CD14-positive monocyte (primary cell): ENCODE measurements at regions not wholly inside any gene's neighbourhood (a gene's known extent, or its start where the extent isn't known, plus 50 kb on each side); places are given as distances from the start of the nearest gene placed in this dataset.
A peak's percentile ranks its signal among the peaks of the same experiment; 100 is the strongest.
"Not testable (repeated sequence)": the region's sequence is repeated elsewhere in the genome, so short reads cannot be mapped to it uniquely, and the experiment has no call there.

Experiments
- DNase-seq, 3 donors: peaks; one replicate each; pipeline ENCODE4 v3.0.0-alpha.2; 2011 to 2022
- H2AFZ ChIP-seq: 2 replicates; pipeline ENCODE4 v1.6.0; 2012; ENCODE audit warnings: mild to moderate bottlenecking, low read depth, low read length, inconsistent platforms; ENCODE audit not compliant: insufficient read depth, poor library complexity, severe bottlenecking
- H3K27ac ChIP-seq, 2 donors: 1 replicate in 1 of 2; 2 replicates in 1 of 2; pipeline ENCODE4 v1.5.1; 2012 to 2013; ENCODE audit warnings: low read length in 2 of 2, control low read depth in 1 of 2, inconsistent platforms in 1 of 2, low read depth in 1 of 2, mild to moderate bottlenecking in 1 of 2
- H3K27me3 ChIP-seq, 2 donors: one replicate each; pipeline versions ENCODE4 v1.6.0 to v1.6.1; 2011 to 2013; ENCODE audit warnings: low read length in 2 of 2; ENCODE audit not compliant: control insufficient read depth in 2 of 2, insufficient read depth in 2 of 2
- H3K36me3 ChIP-seq, 2 donors: replicated peaks in 1 of 2; 1 replicate in 1 of 2; 2 replicates in 1 of 2; pipeline versions ENCODE4 v1.5.1 to v1.6.1; 2012 to 2013; ENCODE audit warnings: low read length in 2 of 2, control low read depth in 1 of 2, inconsistent platforms in 1 of 2, mild to moderate bottlenecking in 1 of 2; ENCODE audit not compliant: insufficient read depth in 2 of 2, control insufficient read depth in 1 of 2
- H3K4me1 ChIP-seq, 2 donors: 1 replicate in 1 of 2; 2 replicates in 1 of 2; pipeline versions ENCODE4 v1.5.1 to v1.6.1; 2012 to 2013; ENCODE audit warnings: low read length in 2 of 2, control low read depth in 1 of 2, inconsistent platforms in 1 of 2, mild to moderate bottlenecking in 1 of 2, moderate library complexity in 1 of 2; ENCODE audit not compliant: insufficient read depth in 2 of 2, control insufficient read depth in 1 of 2
- H3K4me2 ChIP-seq: replicated peaks from 2 replicates; pipeline ENCODE3; 2012; ENCODE audit warnings: low read length, moderate library complexity, mild to moderate bottlenecking; ENCODE audit not compliant: poor library complexity, severe bottlenecking; ENCODE audit errors: extremely low read depth
- H3K4me3 ChIP-seq, 3 experiments: fragments of 200-600 bp in 1 of 3; sonication (generic) in 1 of 3; replicated peaks in 1 of 3; 1 replicate in 2 of 3; 2 replicates in 1 of 3; pipeline ENCODE4 v1.5.1; 2011 to 2013; ENCODE audit warnings: low read length in 3 of 3, mild to moderate bottlenecking in 3 of 3, control low read depth in 2 of 3, low read depth in 2 of 3, inconsistent platforms in 1 of 3, moderate library complexity in 1 of 3
- H3K79me2 ChIP-seq: 2 replicates; pipeline ENCODE4 v1.6.0; 2012; ENCODE audit warnings: mild to moderate bottlenecking, control low read depth, inconsistent platforms, low read length, moderate library complexity; ENCODE audit not compliant: insufficient read depth
- H3K9ac ChIP-seq: 2 replicates; pipeline ENCODE4 v1.6.0; 2017; ENCODE audit warnings: low read length, mild to moderate bottlenecking; ENCODE audit not compliant: insufficient read depth, poor library complexity, severe bottlenecking
- H3K9me3 ChIP-seq, 2 donors: replicated peaks in 1 of 2; 1 replicate in 1 of 2; 2 replicates in 1 of 2; pipeline versions ENCODE4 v1.5.1 to v1.6.1; 2012 to 2013; ENCODE audit warnings: low read length in 2 of 2, control low read depth in 1 of 2; ENCODE audit not compliant: control insufficient read depth in 1 of 2, insufficient read depth in 1 of 2
- H4K20me1 ChIP-seq: 2 replicates; pipeline ENCODE4 v1.6.0; 2012; ENCODE audit warnings: mild to moderate bottlenecking, low read length, control low read depth, moderate library complexity; ENCODE audit not compliant: insufficient read depth
- H3K27ac Mint-ChIP-seq, 7 donors: one replicate each; pipeline ENCODE4 v1.8.0; 2020; ENCODE audit warnings: mild to moderate bottlenecking in 7 of 7, mixed read lengths in 7 of 7, moderate library complexity in 6 of 7, inconsistent platforms in 2 of 7
- H3K27me3 Mint-ChIP-seq, 3 donors: one replicate each; pipeline ENCODE4 v1.8.0; 2021 to 2022; ENCODE audit warnings: low read depth in 3 of 3, mild to moderate bottlenecking in 3 of 3, mixed read lengths in 3 of 3, moderate library complexity in 3 of 3, inconsistent platforms in 1 of 3
- H3K36me3 Mint-ChIP-seq, 2 donors: one replicate each; pipeline ENCODE4 v1.8.0; 2020; ENCODE audit warnings: mixed read lengths in 2 of 2, inconsistent platforms in 1 of 2, mild to moderate bottlenecking in 1 of 2
- H3K4me1 Mint-ChIP-seq: one replicate; pipeline ENCODE4 v1.8.0; 2020; ENCODE audit warnings: mild to moderate bottlenecking, mixed read lengths
- H3K4me3 Mint-ChIP-seq, 2 donors: one replicate each; pipeline ENCODE4 v1.8.0; 2020; ENCODE audit warnings: mild to moderate bottlenecking in 2 of 2, mixed read lengths in 2 of 2, moderate library complexity in 1 of 2
- H3K9me3 Mint-ChIP-seq, 7 donors: one replicate each; pipeline ENCODE4 v1.8.0; 2020 to 2022; ENCODE audit warnings: mixed read lengths in 7 of 7, mild to moderate bottlenecking in 6 of 7, moderate library complexity in 6 of 7, inconsistent platforms in 2 of 7
- WGBS: methylation state at CpG from one replicate; pipeline ENCODE4 v1.1.5; 2013; ENCODE audit warnings: missing lambda C conversion rate; ENCODE audit not compliant: insufficient coverage; 5-methylcytosine and 5-hydroxymethylcytosine counted together
- intact Hi-C, 2 donors: fragments of 100-400 bp; cut with micrococcal nuclease; formaldehyde crosslinking; loops; one replicate each; pipeline versions ENCODE4 v1.15.0 to v1.15.1; 2023

DNA sequence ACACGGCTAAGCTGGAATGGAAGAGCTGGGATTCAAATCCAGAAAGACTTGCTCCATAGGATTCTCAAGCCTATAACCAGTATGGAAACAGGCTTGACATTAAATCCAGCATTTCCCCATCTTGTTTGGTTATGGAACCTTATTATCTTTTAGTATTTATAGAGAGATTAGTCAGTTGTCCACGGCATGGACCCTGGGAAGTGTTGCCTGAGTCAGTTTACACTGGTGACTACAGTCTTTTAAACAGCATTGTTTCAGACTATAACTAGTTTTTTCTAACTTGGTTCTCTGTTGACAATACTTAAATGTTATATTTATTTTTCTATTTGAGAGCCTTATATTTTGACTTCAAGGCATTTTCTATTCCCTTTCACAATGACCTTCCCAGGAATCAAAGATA, 106.7 kb downstream of the SYT15B start:
- H3K79me2 ChIP-seq, H3K4me3 ChIP-seq, DNase-seq, intact Hi-C loops, H3K9me3 ChIP-seq, H3K27ac ChIP-seq, H3K4me2 ChIP-seq, H3K9me3 Mint-ChIP-seq, H3K36me3 Mint-ChIP-seq, H3K36me3 ChIP-seq, H4K20me1 ChIP-seq, H3K9ac ChIP-seq, H3K4me3 Mint-ChIP-seq, H3K4me1 ChIP-seq, H3K27me3 Mint-ChIP-seq, H2AFZ ChIP-seq, H3K4me1 Mint-ChIP-seq, H3K27ac Mint-ChIP-seq, H3K27me3 ChIP-seq: not testable (repeated sequence)
- no CpG with 5 or more reads among the region's 2 CpGs for WGBS

DNA sequence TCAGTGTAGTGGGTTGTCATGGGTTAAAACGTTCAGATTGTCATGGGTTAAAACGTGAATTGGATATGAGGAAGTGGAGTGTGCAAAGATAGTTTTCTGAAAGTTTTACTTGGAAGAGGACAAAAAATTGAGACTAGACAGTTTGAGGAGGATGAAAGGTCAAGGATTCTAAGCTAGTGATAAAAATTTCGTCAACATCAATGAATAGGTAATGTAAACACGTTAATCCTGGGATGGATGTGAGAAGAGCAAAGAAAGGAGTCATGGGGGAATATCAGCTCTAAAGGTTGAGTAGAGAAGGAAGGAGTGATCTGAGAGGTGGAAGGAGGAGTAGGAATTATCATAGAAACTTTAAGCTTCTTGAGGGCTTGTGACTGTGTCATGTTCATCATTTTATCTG, 109.2 kb downstream of the SYT15B start:
- H3K27me3 ChIP-seq, H3K36me3 ChIP-seq, H3K4me1 Mint-ChIP-seq, H3K9ac ChIP-seq, H3K79me2 ChIP-seq, H4K20me1 ChIP-seq, DNase-seq, H3K9me3 Mint-ChIP-seq, H3K27ac Mint-ChIP-seq, H3K4me1 ChIP-seq, H3K4me2 ChIP-seq, H3K9me3 ChIP-seq, H2AFZ ChIP-seq, H3K27me3 Mint-ChIP-seq, H3K27ac ChIP-seq, H3K4me3 Mint-ChIP-seq, H3K36me3 Mint-ChIP-seq, intact Hi-C loops, H3K4me3 ChIP-seq: not testable (repeated sequence)
- no CpG with 5 or more reads among the region's 4 CpGs for WGBS

DNA sequence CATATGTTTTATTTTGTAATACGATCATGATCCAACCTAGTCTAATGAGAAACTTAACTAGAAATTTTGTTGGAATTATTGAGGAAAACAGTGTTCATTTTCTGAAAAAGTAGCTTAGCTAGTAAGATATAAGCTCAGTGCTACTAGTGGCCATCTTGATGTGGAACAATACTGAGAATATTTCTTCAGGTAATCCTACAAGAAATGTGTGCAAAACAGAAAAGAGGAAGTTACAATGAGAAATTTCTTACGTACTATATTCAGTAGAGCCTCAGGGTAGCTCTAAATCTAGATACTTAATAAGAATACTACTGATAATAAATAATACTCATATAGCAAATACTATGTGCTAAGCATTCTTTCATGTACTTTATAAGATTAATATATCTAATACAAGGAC, 114.8 kb downstream of the SYT15B start:
- intact Hi-C loops, H3K4me3 ChIP-seq, H3K9ac ChIP-seq, DNase-seq, H3K27ac Mint-ChIP-seq, H3K36me3 ChIP-seq, H3K4me2 ChIP-seq, H3K79me2 ChIP-seq, H3K9me3 ChIP-seq, H2AFZ ChIP-seq, H3K27me3 Mint-ChIP-seq, H3K27me3 ChIP-seq, H3K36me3 Mint-ChIP-seq, H3K9me3 Mint-ChIP-seq, H3K4me3 Mint-ChIP-seq, H3K4me1 Mint-ChIP-seq, H4K20me1 ChIP-seq, H3K27ac ChIP-seq, H3K4me1 ChIP-seq: not testable (repeated sequence)
- WGBS: no CpG with 5 or more reads among the region's 2 CpGs

DNA sequence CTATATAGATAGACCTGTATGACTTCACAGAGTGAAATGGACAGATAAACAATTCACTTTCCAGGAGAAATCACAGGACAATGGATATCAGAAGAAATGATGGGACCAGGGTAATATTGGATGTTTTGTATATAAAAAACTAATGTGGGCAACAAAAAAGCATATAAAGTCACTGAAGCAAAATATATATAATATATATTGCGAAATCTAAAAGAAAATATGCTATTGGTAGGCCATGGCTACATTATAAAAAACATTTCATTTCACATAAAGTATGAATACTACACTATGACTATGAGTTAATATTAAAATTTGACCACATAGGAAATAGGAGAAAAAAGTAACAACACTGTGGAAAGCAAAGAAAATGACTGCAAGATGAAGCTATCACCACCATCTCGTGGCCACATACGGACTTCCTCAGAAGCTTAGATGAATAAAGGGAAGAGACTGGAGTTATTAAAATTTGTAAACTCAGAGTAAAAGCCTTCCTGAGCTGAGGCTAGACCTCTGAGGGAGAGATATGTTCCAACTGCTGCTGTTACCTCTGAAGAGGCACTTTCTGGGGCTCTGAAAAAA, 115.8 kb downstream of the SYT15B start:
- H4K20me1 ChIP-seq, intact Hi-C loops, H3K4me3 Mint-ChIP-seq, H3K4me2 ChIP-seq, H3K9me3 Mint-ChIP-seq, H3K4me1 ChIP-seq, H3K36me3 ChIP-seq, DNase-seq, H2AFZ ChIP-seq, H3K27me3 ChIP-seq, H3K4me3 ChIP-seq, H3K27ac ChIP-seq, H3K9me3 ChIP-seq, H3K79me2 ChIP-seq, H3K9ac ChIP-seq, H3K4me1 Mint-ChIP-seq, H3K27me3 Mint-ChIP-seq, H3K36me3 Mint-ChIP-seq: not testable (repeated sequence)
- no CpG with 5 or more reads among the region's 3 CpGs for WGBS
- peak overlapping the region in 2 of 7 donors; percentile 64 to 69 for H3K27ac Mint-ChIP-seq
